ENCODE measurements at regions not wholly inside any gene's neighbourhood (a gene's known extent, or its start where the extent isn't known, plus 50 kb on each side); places are given as distances from the start of the nearest gene placed in this dataset.

GRCh38 chr5:89105171-89105695 is 222.2 kb upstream of the MEF2C start:
- no peaks in the 10 kb centered on the region for H3K4me1 ChIP-seq
- H3K4me3 ChIP-seq = no peak overlapping the region
- TF ChIP-seq POLR2A (IDR thresholded peaks at IDR 0.05) (no peak), CTCF (IDR thresholded peaks at IDR 0.05) (no peak)
- H3K9me3 ChIP-seq = no peaks in the 10 kb centered on the region
- H3K27me3 ChIP-seq = no peaks in the 10 kb centered on the region
- no peak overlapping the region for H3K27ac ChIP-seq
- WGBS, 2 donors (ENCODE audit: low coverage in 1 of 2) = 60 to 86% methylated on average over 1 of the region's 1 CpG
- H3K36me3 ChIP-seq = no peaks in the 10 kb centered on the region
- no peak for ATAC-seq

- Histone ChIP-seq H3K27ac (no peak overlapping the region), H3K36me3 (no peaks in the 10 kb centered on the region), H3K4me3 (no peak overlapping the region), H3K27me3 (no peaks in the 10 kb centered on the region), H3K9me3 (no peaks in the 10 kb centered on the region), H3K4me1 (no peaks in the 10 kb centered on the region)
- TF ChIP-seq CTCF (IDR thresholded peaks at IDR 0.05) = no peak
- no peak for ATAC-seq
These were observed 215.3 kb upstream of the MEF2C start for GRCh38 chr5:89098199-89098756.

- H3K27me3 ChIP-seq = no peaks in the 10 kb centered on the region
These were observed 214.1 kb upstream of the MEF2C start for GRCh38 chr5:89097103-89097502.

GRCh38 chr5:89095341-89095740 is 212.4 kb upstream of the MEF2C start:
- no peak for ATAC-seq
- no peaks in the 10 kb centered on the region for H3K27me3 ChIP-seq
- no peak overlapping the region for H3K27ac ChIP-seq
- no CpG with 5 or more reads among the region's 2 CpGs for WGBS, 2 donors (ENCODE audit: low coverage in 1 of 2)
- H3K4me3 ChIP-seq = no peak overlapping the region
- no peaks in the 10 kb centered on the region for H3K9me3 ChIP-seq
- no peaks in the 10 kb centered on the region for H3K36me3 ChIP-seq
- H3K4me1 ChIP-seq = no peaks in the 10 kb centered on the region
- TF ChIP-seq CTCF (IDR thresholded peaks at IDR 0.05) (no peak), EP300 (IDR thresholded peaks at IDR 0.05) (no peak), POLR2AphosphoS5 (IDR thresholded peaks at IDR 0.05) (no peak), POLR2A (IDR thresholded peaks at IDR 0.05) (no peak)

More at GRCh38 chr5:89097103-89097502, 214.1 kb upstream of the MEF2C start:
- Histone ChIP-seq H3K4me3 (no peak overlapping the region), H3K36me3 (no peaks in the 10 kb centered on the region), H3K9me3 (no peaks in the 10 kb centered on the region), H3K27ac (no peak overlapping the region), H3K4me1 (no peaks in the 10 kb centered on the region)
- no peak for TF ChIP-seq CTCF (IDR thresholded peaks at IDR 0.05)
- WGBS, 2 donors (ENCODE audit: low coverage in 1 of 2) = 88 to 93% methylated on average over 3 of the region's 3 CpGs
- no peak for ATAC-seq

GRCh38 chr5:89090037-89090436 is 207.1 kb upstream of the MEF2C start:
- Histone ChIP-seq H3K9me3 (no peaks in the 10 kb centered on the region), H3K36me3 (no peaks in the 10 kb centered on the region), H3K27me3 (no peaks in the 10 kb centered on the region), H3K4me3 (no peak overlapping the region), H3K27ac (no peak overlapping the region), H3K4me1 (no peaks in the 10 kb centered on the region)
- TF ChIP-seq CTCF (IDR thresholded peaks at IDR 0.05) (no peak), EP300 (IDR thresholded peaks at IDR 0.05) (no peak), POLR2AphosphoS5 (IDR thresholded peaks at IDR 0.05) (no peak), POLR2A (IDR thresholded peaks at IDR 0.05) (no peak)
- 96 to 100% methylated on average over 1 of the region's 1 CpG for WGBS, 2 donors (ENCODE audit: low coverage in 1 of 2)
- no peak for ATAC-seq
